GM12872 (cell line): ENCODE measurements at regions not wholly inside any gene's neighbourhood (a gene's known extent, or its start where the extent isn't known, plus 50 kb on each side); places are given as distances from the start of the nearest gene placed in this dataset.

Experiments
- TF ChIP-seq, protein P1 (sequence below): IDR thresholded peaks from 3 replicates; pipeline ENCODE4 v1.5.1; 2011; ENCODE audit warnings: low read depth, mild to moderate bottlenecking, low read length, moderate library complexity; ENCODE audit not compliant: insufficient read depth

DNA sequence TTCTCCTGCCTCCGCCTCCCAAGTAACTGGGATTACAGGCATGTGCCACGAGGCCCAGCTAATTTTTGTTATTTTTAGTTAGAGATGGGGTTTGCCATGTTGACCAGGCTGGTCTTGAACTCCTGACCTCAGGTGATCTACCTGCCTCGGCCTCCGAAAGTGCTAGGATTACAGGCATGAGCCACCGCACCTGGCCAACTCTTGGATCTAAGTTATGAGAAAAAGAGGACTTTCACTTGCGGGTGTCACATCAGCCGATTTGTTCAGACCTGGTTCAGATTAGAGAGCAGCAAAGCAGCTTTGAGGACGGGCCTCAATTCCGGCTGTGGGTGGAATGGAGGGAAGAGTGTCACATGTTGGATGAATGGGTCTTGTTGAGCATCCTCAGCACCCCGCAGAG, 61.0 kb upstream of the FGFR2 start:
- TF ChIP-seq, protein P1, sequence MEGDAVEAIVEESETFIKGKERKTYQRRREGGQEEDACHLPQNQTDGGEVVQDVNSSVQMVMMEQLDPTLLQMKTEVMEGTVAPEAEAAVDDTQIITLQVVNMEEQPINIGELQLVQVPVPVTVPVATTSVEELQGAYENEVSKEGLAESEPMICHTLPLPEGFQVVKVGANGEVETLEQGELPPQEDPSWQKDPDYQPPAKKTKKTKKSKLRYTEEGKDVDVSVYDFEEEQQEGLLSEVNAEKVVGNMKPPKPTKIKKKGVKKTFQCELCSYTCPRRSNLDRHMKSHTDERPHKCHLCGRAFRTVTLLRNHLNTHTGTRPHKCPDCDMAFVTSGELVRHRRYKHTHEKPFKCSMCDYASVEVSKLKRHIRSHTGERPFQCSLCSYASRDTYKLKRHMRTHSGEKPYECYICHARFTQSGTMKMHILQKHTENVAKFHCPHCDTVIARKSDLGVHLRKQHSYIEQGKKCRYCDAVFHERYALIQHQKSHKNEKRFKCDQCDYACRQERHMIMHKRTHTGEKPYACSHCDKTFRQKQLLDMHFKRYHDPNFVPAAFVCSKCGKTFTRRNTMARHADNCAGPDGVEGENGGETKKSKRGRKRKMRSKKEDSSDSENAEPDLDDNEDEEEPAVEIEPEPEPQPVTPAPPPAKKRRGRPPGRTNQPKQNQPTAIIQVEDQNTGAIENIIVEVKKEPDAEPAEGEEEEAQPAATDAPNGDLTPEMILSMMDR = no peak

DNA sequence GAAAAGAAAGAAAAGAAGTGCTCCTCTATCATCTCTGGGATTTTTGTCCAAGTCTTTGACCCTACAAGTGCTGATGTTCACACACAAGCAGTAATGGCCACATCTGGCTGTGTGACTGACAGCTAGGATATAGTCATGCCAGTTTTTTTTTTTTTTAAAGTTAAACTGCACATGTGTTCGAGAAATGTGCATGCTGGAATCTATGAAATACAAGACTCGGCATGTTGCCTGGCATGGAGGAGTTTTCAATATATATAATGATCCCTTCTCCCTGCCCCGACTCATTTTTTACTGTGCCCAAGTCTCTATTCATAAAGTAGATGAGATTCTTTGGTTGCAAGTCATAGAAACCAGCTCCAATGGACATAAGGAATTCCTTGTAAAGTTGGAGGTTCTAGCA, 60.4 kb upstream of the FGFR2 start:
- TF ChIP-seq, protein P1 = no peak

DNA sequence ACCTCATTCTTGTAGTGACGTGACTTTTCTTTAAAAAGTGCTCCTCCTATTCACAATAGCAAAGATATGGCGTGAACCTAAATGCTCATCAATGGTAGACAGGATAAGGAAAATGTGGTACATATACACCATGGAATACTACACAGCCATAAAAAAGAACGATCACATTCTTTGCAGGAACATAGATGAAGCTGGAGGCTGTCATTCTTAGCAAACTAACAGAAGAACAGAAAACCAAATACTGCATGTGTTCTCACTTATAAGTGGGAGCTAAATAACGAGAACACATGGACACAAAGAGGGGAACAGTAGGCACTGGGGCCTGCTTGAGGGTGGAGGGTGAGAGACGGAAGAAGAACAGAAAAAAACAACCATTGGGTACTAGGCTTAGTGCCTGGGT, 59.9 kb upstream of the FGFR2 start:
- TF ChIP-seq, protein P1 = no peak

DNA sequence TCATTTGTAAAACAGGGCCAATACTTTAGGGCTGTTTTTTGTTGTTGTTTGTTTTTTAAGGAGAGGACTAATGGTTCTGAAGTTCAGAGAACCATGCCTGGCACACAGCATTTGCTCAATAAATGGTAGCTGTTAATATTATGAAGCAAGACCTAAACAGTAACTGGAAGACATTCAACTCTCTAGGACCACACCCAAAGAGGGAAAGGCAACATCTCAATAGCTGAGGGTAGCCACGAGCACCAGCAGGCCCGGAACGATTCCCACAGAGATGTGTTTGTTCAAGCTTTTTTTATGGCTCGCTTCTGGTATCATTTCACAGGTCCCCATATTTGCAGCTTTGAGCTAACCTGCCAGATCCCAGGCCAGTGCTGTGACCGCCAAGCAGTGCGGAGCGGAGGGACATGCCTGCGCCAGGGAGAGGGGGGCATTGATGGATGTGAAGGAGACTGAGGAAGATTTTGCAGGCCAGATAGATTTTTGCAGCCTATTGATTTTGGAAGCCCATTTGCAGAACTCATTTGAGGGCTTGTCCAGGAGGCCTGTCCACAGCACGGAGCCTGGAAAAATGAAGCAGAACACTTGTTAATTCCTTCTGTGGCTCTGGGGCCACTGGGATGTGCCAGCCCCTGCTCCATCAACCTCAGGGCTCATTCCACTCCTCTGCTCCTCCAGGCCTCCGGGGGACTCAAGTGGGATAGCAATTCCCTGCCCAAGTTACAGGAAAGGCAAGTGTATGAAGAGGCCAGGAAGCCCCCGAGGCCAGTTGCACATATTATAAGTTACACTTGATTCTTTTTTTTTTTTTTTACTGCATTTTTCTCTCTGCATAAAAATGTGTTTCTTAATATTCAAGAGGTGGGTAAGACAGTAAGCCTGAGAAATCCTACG, 57.3 kb upstream of the FGFR2 start:
- TF ChIP-seq, protein P1 = no peak

DNA sequence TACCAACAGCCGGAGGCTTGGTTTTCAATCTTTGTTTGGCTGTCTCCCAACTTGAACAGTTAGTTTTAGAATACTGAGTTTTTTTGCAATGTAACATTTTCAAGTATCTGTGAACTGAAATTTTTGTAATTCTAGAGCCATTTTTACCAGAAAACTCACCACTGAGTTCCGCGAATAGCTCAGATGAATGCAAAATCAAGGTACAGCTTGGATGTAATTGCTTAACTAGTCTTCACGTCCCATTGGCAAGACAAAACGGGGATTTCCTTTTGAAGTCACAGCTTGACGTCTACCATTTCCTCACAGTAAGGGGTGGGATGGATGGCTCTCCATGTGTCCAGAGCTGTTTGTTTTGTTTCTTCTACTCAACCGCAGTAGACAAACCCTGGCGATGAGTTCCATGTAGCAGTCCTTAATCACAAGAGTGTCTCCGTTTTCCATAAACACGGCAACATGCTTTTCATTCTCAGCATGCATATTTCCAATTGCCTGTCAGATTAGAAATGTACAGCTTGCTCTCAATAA, 55.8 kb upstream of the FGFR2 start:
- TF ChIP-seq, protein P1 = no peak

DNA sequence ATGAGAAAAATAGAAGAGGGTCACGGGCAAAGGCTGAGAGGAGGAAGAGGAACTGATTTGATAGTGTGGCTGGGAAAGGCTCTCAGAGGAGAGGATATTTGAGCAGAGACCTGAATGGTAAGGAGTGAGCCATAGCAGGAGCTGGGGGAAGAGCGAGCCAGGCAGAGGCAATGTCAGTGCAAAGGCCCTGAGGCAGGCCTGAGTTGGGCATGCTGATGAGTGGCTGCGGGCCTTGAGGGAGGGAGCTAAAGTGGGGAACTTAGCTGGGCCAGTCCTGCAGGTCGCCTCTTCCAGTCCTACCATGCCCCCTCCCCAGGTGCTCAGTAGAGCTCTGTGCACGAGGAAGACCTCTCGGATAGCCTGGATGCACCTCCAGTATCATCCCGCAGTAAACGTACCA, 55.4 kb upstream of the FGFR2 start:
- TF ChIP-seq, protein P1 = no peak

DNA sequence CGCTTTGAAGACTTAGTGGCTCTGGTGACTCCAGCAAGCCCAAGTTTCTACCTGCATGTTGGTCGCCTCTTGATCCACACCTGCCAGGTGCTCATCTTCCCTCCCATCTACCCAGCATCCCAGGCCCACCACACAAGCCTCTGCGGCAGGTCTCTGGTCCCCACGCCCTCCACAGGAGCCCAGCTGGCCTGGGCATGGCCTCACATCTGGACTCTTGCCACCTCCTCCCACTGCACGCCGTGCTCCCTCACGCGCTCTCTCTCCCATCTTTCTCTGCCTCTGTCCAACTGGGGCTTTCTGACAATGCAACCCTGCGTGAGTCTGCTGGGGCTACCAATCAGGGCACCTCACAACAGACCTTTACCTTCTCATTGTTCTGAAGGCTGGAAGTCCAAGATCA, 50.2 kb upstream of the FGFR2 start:
- TF ChIP-seq, protein P1 = no peak
